ENCODE measurements at regions not wholly inside any gene's neighbourhood (a gene's known extent, or its start where the extent isn't known, plus 50 kb on each side); places are given as distances from the start of the nearest gene placed in this dataset.

- Histone ChIP-seq H3K4me3 (ENCODE audit: low read length) (no peak overlapping the region), H3K9me3 (replicated peaks; ENCODE audit: low read length) (no peaks in the 10 kb centered on the region), H3K9ac (ENCODE audit: low read depth, low read length) (no peak overlapping the region), H3K4me2 (ENCODE audit: low read length) (no peak overlapping the region), H3K36me3 (ENCODE audit: insufficient read depth, low read length) (no peaks in the 10 kb centered on the region), H3K27me3 (ENCODE audit: control insufficient read depth, insufficient read depth, low read length) (no peaks in the 10 kb centered on the region), H3K4me1 (ENCODE audit: control insufficient read depth, insufficient read depth, low read length) (no peaks in the 10 kb centered on the region)
Observed at GRCh38 chr13:80977168-80977567, 636.2 kb upstream of the SPRY2 start.

- Histone ChIP-seq H3K9me3 (replicated peaks; ENCODE audit: low read length) (no peaks in the 10 kb centered on the region), H3K4me2 (ENCODE audit: low read length) (no peak overlapping the region), H3K4me1 (ENCODE audit: control insufficient read depth, insufficient read depth, low read length) (no peaks in the 10 kb centered on the region), H3K27me3 (ENCODE audit: control insufficient read depth, insufficient read depth, low read length) (no peaks in the 10 kb centered on the region), H3K36me3 (ENCODE audit: insufficient read depth, low read length) (no peaks in the 10 kb centered on the region), H3K4me3 (ENCODE audit: low read length) (no peak overlapping the region), H3K9ac (ENCODE audit: low read depth, low read length) (no peak overlapping the region)
Observed at GRCh38 chr13:80975903-80976302, 635.0 kb upstream of the SPRY2 start.

- Histone ChIP-seq H3K36me3 (ENCODE audit: insufficient read depth, low read length) (no peaks in the 10 kb centered on the region), H3K4me1 (ENCODE audit: control insufficient read depth, insufficient read depth, low read length) (no peaks in the 10 kb centered on the region), H3K9me3 (replicated peaks; ENCODE audit: low read length) (no peaks in the 10 kb centered on the region), H3K4me3 (ENCODE audit: low read length) (no peak overlapping the region), H3K27me3 (ENCODE audit: control insufficient read depth, insufficient read depth, low read length) (no peaks in the 10 kb centered on the region), H3K4me2 (ENCODE audit: low read length) (no peak overlapping the region), H3K9ac (ENCODE audit: low read depth, low read length) (no peak overlapping the region)
Observed at GRCh38 chr13:80973721-80974120, 632.8 kb upstream of the SPRY2 start.

- Histone ChIP-seq H3K36me3 (ENCODE audit: insufficient read depth, low read length) (no peaks in the 10 kb centered on the region), H3K4me2 (ENCODE audit: low read length) (no peak overlapping the region), H3K4me1 (ENCODE audit: control insufficient read depth, insufficient read depth, low read length) (no peaks in the 10 kb centered on the region), H3K9ac (ENCODE audit: low read depth, low read length) (no peak overlapping the region), H3K27me3 (ENCODE audit: control insufficient read depth, insufficient read depth, low read length) (no peaks in the 10 kb centered on the region), H3K4me3 (ENCODE audit: low read length) (no peak overlapping the region), H3K9me3 (replicated peaks; ENCODE audit: low read length) (no peaks in the 10 kb centered on the region)
Observed at GRCh38 chr13:80972857-80973478, 632.0 kb upstream of the SPRY2 start.

- H3K4me3 ChIP-seq (ENCODE audit: low read length): no peak overlapping the region
- no peak overlapping the region for H3K4me2 ChIP-seq (ENCODE audit: low read length)
- no peaks in the 10 kb centered on the region for H3K9me3 ChIP-seq (replicated peaks; ENCODE audit: low read length)
- H3K4me1 ChIP-seq (ENCODE audit: control insufficient read depth, insufficient read depth, low read length): no peaks in the 10 kb centered on the region
- no peaks in the 10 kb centered on the region for H3K27me3 ChIP-seq (ENCODE audit: control insufficient read depth, insufficient read depth, low read length)
- no peak overlapping the region for H3K9ac ChIP-seq (ENCODE audit: low read depth, low read length)
- no peaks in the 10 kb centered on the region for H3K36me3 ChIP-seq (ENCODE audit: insufficient read depth, low read length)
Observed at GRCh38 chr13:80965097-80965496, 624.2 kb upstream of the SPRY2 start.

GRCh38 chr13:80962855-80963254 is 621.9 kb upstream of the SPRY2 start:
- Histone ChIP-seq H3K9me3 (replicated peaks; ENCODE audit: low read length) (no peaks in the 10 kb centered on the region), H3K36me3 (ENCODE audit: insufficient read depth, low read length) (no peaks in the 10 kb centered on the region), H3K9ac (ENCODE audit: low read depth, low read length) (no peak overlapping the region), H3K27me3 (ENCODE audit: control insufficient read depth, insufficient read depth, low read length) (no peaks in the 10 kb centered on the region), H3K4me3 (ENCODE audit: low read length) (no peak overlapping the region), H3K4me1 (ENCODE audit: control insufficient read depth, insufficient read depth, low read length) (no peaks in the 10 kb centered on the region), H3K4me2 (ENCODE audit: low read length) (no peak overlapping the region)

GRCh38 chr13:80962173-80962572 is 621.2 kb upstream of the SPRY2 start:
- no peaks in the 10 kb centered on the region for H3K9me3 ChIP-seq (replicated peaks; ENCODE audit: low read length)
- no peaks in the 10 kb centered on the region for H3K27me3 ChIP-seq (ENCODE audit: control insufficient read depth, insufficient read depth, low read length)
- H3K36me3 ChIP-seq (ENCODE audit: insufficient read depth, low read length): no peaks in the 10 kb centered on the region
- H3K9ac ChIP-seq (ENCODE audit: low read depth, low read length): no peak overlapping the region
- H3K4me2 ChIP-seq (ENCODE audit: low read length): no peak overlapping the region
- H3K4me3 ChIP-seq (ENCODE audit: low read length): no peak overlapping the region
- no peaks in the 10 kb centered on the region for H3K4me1 ChIP-seq (ENCODE audit: control insufficient read depth, insufficient read depth, low read length)

GRCh38 chr13:80957019-80957655 is 616.2 kb upstream of the SPRY2 start:
- Histone ChIP-seq H3K4me1 (ENCODE audit: control insufficient read depth, insufficient read depth, low read length) (peaks cover 8% of the 10 kb centered on the region), H3K9ac (ENCODE audit: low read depth, low read length) (no peak overlapping the region), H3K4me2 (ENCODE audit: low read length) (no peak overlapping the region), H3K9me3 (replicated peaks; ENCODE audit: low read length) (no peaks in the 10 kb centered on the region), H3K27me3 (ENCODE audit: control insufficient read depth, insufficient read depth, low read length) (no peaks in the 10 kb centered on the region), H3K4me3 (ENCODE audit: low read length) (no peak overlapping the region), H3K36me3 (ENCODE audit: insufficient read depth, low read length) (no peaks in the 10 kb centered on the region)

- no peak overlapping the region for H3K4me3 ChIP-seq (ENCODE audit: low read length)
- H3K36me3 ChIP-seq (ENCODE audit: insufficient read depth, low read length): no peaks in the 10 kb centered on the region
- no peak overlapping the region for H3K4me2 ChIP-seq (ENCODE audit: low read length)
- peaks cover 8% of the 10 kb centered on the region for H3K4me1 ChIP-seq (ENCODE audit: control insufficient read depth, insufficient read depth, low read length)
- no peaks in the 10 kb centered on the region for H3K27me3 ChIP-seq (ENCODE audit: control insufficient read depth, insufficient read depth, low read length)
- no peaks in the 10 kb centered on the region for H3K9me3 ChIP-seq (replicated peaks; ENCODE audit: low read length)
- no peak overlapping the region for H3K9ac ChIP-seq (ENCODE audit: low read depth, low read length)
Observed at GRCh38 chr13:80955501-80955900, 614.6 kb upstream of the SPRY2 start.

- no peaks in the 10 kb centered on the region for H3K27me3 ChIP-seq (ENCODE audit: control insufficient read depth, insufficient read depth, low read length)
- no peak overlapping the region for H3K4me3 ChIP-seq (ENCODE audit: low read length)
- no peak overlapping the region for H3K4me2 ChIP-seq (ENCODE audit: low read length)
- H3K4me1 ChIP-seq (ENCODE audit: control insufficient read depth, insufficient read depth, low read length): peaks cover 8% of the 10 kb centered on the region
- H3K36me3 ChIP-seq (ENCODE audit: insufficient read depth, low read length): no peaks in the 10 kb centered on the region
- H3K9me3 ChIP-seq (replicated peaks; ENCODE audit: low read length): no peaks in the 10 kb centered on the region
- no peak overlapping the region for H3K9ac ChIP-seq (ENCODE audit: low read depth, low read length)
Observed at GRCh38 chr13:80952158-80952557, 611.2 kb upstream of the SPRY2 start.

GRCh38 chr13:80946008-80946802 is 605.3 kb upstream of the SPRY2 start:
- Histone ChIP-seq H3K9me3 (replicated peaks; ENCODE audit: low read length) (no peaks in the 10 kb centered on the region), H3K27me3 (ENCODE audit: control insufficient read depth, insufficient read depth, low read length) (no peaks in the 10 kb centered on the region), H3K4me2 (ENCODE audit: low read length) (no peak overlapping the region), H3K9ac (ENCODE audit: low read depth, low read length) (no peak overlapping the region), H3K36me3 (ENCODE audit: insufficient read depth, low read length) (no peaks in the 10 kb centered on the region), H3K4me3 (ENCODE audit: low read length) (no peak overlapping the region), H3K4me1 (ENCODE audit: control insufficient read depth, insufficient read depth, low read length) (no peaks in the 10 kb centered on the region)

Data from skeletal muscle satellite cell (primary cell).